Iris pigment epithelial cell (primary cell): ENCODE measurements at regions not wholly inside any gene's neighbourhood (a gene's known extent, or its start where the extent isn't known, plus 50 kb on each side); places are given as distances from the start of the nearest gene placed in this dataset.
A peak's percentile ranks its signal among the peaks of the same experiment; 100 is the strongest.
"Not testable (repeated sequence)": the region's sequence is repeated elsewhere in the genome, so short reads cannot be mapped to it uniquely, and the experiment has no call there.

ENCODE experiments used
- DNase-seq: peaks from one replicate; pipeline ENCODE4 v3.0.0-alpha.2; 2011; ENCODE audit warnings: low read depth

DNA sequence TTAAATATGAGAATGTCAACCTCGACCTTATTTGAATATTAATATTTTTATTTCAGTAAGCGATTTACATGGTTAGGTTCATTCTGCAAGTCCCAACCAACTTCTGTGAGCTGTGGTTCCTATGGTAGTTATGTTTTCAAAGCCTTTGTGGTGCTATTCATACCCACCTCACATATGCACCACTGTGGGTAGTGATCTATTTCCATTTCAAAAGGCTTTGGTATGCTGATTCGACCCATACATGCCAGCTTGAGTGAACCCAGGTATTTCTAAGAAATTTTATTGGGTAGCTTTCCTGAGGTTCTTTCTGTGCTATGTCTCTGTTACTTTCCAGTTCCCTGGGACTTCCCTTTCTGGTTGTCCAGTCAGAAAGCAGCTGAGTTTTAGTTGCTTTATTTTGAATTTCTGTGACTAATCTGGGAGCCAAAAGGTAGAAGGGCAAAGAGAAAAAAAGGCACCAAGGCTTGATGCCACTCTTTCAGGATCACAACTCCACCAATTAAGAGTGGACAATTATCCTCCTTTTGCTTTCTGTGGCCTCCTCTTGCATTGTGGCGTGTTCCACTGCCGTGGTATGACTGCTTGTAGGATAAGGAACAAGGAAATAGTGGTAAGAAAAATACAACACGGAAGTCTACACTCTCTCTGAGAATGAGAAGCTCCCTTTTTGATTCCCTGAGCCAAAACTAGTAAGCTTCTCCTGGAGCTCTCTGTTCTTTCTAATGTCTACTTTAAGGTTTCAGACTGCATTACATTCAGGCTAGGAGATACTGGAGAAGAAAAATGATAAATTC lies 729.1 kb downstream of the NOVA1 start:
- no peak for DNase-seq

DNA sequence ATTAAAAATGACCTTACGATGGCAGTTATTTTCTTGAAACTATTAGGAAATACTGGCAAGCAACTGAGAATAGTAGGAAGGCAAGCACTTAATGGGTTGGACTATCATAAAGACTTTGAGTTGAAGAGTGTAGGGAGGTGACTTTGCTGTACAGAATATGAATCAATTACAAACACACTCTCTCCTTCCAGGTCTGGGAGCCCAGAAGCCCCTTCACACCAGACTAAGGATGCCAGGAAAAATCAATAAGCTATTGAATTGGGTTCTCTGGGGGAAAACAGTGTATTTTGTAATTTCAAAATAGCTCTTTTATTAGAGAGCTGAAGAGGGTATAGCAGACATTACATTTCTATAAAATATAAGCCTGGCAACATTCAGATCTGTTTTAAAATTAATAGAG lies 736.4 kb downstream of the NOVA1 start:
- no peak for DNase-seq

DNA sequence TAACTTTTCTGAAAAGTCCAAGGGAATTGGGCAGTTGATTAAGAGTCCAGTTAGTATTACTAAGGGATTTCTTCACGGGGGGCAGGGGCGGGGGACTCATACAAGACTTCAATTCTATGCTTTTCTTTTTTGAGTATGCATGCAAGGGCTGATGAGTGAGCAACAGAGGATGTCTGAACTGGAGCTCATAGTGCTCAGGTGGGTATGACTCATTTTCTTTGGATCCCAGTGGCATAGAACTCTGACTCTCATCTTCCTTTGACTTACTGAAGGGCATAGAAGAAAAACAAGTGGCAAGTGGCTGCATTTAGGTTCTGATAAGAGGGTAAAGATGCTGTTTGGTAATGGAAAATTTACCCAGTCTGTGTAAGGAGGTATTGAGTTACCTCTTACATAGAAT lies 749.2 kb downstream of the NOVA1 start:
- peak; percentile 5 for DNase-seq

DNA sequence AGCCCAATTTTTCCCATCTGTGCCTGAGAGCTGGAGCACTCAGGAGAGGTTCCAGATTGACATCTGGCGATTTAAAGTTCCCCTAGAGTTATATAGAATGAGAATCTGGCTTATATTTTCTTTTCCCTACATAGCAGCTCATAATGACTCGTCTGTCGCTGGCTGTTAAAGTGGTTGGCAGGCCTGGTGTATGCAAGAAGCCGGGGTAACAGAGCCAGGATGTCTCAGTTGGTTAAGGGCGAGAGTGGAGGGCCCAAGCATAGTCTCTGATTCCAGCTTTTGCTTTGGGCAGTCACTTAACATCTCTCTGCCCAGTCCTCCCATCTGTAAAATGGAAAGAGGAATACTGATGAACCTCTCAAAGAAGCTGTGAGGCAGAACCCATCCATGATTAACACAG lies 751.6 kb downstream of the NOVA1 start:
- DNase-seq: no peak

DNA sequence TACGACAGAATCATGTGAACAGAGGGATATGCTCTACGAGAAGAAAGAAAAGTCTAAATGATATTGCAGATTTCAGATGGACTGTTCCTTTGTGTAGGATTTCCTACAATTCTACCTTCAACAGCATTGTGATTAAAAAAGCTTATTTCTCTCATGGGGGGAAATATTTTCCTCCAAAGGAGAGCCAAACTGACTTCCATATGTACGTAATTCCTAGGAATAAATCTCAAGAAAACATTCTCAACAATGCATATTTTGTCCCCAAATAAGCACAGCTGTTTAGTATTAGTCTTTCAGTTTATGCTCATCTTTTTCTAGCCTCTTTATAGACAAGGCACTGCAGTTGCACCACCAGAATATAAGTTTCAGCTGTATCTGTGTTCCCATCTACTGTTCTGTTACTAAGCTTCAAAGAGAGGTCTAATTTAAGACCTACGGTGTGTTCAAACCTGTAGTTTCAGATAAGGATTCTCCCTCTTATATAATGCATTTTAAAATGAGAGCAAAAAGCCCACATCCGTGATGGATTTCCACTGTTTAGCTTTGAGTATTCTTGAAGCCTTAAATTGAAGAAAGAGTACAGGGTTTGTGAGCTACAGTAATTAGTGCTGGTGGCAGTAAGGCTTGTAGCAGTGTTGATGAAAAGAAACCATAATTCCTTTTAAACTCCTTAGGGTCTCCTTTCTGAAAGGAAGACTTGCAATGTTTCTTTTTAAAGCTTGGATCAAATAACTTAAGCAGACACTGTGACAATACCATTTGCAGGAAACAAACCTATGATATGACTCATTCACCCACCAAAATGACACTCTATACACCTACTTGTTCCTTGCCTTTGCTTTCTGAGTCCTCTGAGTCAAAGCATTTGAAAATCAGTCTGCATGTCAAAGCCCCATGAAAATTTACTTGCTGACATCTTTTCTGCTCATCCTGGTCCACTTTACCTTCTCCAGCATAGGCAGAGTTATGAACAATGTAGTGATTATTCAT lies 754.1 kb downstream of the NOVA1 start:
- no peak for DNase-seq

DNA sequence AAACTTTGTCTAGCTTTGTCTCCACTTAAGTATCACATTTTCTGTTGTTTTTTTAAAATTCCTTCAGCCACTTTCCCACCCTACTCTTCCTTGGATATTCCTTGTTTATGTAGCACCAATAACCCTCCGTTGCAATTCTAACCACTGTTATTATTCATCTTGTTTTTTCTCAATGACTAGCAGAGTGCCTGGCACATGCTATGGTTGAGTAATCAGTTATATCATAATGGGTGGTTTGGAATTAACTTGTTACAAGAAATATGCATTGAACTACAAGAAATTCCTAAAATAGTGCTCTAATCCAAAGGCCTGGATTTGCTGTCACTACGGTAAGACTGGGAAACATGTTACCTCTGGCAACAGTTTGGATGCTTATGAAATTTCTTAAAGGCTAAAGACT lies 756.6 kb downstream of the NOVA1 start:
- DNase-seq: no peak

DNA sequence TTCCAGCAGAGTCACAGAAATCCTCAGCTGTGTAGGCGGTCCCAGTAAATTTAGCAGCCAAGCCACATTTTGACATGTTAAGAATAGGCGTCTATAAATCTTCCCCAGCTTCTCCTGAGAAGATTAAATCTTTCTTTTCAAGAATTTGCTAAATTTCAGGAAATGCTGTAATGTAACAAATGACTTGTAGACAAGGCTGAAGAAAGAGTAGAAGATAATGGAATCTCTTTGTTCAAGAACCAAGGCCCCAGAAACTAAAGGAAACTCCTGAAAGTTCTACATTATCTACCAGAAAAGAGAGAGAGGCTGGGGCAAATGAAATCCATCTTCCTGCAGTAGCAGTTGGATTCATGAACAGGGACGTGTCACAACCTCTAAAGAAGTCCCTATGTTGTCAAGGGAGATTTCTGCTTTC lies 760.3 kb downstream of the NOVA1 start:
- no peak for DNase-seq

DNA sequence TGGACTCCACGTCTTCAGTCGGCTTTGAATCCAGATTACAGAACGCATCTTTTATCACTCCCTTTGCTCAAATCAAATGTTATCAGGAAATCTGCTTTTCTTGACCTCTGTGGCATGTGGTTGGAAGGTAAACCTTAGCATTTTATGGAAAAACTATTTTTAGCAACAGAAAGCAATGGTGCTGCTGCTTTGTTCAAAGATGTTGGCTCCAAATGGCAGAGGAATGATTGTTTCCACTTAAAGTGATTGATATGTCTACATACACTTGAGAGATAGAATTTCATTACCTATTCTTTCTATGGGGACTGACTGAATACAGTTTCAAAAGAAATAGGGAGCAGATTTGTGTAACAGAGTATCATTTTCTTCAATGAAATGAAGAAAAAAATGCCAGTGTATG lies 761.2 kb downstream of the NOVA1 start:
- DNase-seq: no peak

DNA sequence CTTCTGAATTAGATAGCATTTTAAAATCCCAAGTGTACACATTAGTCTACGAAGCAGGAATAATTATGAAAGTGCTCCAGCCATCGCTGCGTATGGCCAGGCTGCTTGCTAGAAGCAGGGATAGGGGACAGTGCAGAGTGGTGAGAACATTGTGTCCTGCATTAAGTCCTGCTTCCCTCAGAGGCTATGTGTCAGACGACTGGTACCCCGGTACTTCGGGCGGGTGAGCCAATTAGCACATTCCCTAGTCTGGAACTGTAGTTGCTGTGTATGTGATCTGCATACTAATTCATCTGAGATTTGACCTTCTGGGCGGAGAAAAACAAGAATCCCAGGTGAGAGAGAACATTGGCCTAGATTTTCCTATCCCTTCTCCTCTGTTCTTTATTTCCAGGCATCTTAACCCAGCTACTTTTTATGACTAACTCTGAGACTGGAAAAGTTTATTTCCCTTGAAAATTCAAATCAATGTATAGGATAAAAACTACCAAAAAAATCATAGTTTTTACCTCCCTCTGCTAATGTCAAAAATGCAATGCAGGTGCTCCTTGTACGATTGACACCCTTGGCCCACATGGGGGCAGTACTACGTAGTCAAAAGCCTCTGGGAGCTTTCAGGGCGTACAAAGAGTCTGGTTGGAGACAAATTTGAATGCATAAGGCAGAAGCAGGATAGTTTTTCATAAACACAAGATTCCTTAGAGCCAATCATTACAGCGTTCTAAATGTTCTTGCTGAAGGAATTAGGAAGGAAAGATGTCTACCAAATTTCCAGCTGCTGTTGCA lies 764.3 kb downstream of the NOVA1 start:
- DNase-seq: peak; percentile 57

DNA sequence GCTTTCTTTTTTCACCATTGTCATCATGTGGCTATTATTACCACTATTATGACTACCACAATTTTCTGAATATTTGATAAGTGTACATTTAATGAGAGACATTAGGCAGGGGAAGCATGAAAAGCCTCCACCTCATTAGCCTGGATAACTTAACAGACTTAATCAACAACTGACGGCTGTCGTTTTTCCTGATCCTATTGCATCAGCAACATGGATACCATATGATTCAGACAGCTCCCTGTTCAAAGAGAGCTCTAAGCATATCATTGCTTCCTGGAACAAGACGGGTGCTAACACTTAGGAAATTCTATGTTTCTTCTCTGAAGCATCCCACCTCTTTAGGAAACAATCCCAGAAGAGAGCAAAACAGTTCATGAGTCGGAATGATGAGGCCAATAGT lies 765.2 kb downstream of the NOVA1 start:
- no peak for DNase-seq

DNA sequence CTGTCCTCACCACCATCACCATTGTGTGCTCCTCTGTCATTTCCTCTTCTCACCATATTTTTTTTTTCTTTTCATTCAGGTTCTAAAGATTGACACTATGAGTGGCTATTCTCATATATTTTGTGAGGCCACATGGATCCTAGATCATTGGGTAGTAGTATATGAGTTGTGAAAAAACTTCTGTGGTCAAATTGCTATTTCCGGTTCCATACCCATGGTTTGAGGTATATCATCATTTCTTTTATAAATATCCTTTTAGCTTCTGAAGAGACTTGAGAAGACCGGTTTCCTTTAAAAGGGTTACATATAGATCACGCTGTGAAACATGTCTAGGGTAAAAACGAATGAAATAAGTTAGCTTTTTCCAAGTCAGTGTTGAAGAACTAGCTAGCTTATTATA lies 769.3 kb downstream of the NOVA1 start:
- DNase-seq: no peak

DNA sequence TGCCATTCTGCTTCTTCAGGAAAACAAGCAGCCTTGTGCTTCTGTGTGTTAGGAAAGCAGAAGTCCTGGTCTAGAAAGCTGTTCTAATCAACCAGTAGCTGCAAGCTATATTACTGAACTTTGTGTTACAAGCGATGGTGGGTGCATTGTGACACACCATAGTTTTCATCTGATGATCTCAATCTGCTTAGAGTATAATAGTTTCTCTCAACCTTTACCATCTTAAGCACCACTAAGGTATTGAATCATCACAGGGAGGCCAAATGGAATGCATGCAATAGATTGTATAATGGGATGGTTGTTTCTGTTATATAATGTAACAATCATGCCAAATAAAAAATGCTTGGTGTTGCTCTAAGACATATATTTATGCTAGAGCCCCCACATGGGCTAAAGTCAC lies 771.7 kb downstream of the NOVA1 start:
- DNase-seq: no peak

DNA sequence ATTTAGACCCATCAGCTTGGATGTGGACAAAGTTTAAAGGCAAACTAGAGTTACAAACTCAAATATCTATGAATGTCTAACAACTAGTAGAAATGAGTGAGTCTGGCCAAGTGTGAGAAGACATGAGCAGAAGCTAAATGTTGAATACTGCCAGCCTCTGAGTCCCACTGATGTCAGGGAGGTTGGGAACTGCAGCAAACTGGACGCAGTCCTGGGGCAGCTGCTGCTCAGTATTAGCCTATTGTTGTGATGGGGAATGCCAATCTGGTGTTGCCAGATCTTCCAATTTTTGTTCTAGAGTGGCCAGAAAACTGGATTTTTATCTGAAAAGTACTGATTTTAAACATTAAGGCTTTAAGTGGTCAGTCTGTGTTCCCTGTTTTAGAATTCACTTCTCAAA lies 770.4 kb upstream of the STXBP6 start:
- no peak for DNase-seq

DNA sequence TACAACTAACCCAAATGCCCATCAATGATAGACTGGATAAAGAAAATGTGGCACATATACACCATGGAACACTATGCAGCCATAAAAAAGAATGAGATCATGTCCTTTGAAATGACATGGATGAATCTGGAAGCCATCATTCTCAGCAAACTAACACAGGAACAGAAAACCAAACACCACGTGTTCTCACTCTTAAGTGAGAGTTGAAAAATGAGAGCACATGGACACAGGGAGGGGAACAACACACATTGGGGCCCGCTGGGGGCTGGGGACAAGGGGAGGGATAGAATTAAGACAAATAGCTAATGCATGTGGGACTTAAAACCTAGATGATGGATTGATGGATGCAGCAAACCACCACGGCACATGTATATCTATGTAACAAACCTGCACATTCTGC lies 764.7 kb upstream of the STXBP6 start:
- DNase-seq: not testable (repeated sequence)

DNA sequence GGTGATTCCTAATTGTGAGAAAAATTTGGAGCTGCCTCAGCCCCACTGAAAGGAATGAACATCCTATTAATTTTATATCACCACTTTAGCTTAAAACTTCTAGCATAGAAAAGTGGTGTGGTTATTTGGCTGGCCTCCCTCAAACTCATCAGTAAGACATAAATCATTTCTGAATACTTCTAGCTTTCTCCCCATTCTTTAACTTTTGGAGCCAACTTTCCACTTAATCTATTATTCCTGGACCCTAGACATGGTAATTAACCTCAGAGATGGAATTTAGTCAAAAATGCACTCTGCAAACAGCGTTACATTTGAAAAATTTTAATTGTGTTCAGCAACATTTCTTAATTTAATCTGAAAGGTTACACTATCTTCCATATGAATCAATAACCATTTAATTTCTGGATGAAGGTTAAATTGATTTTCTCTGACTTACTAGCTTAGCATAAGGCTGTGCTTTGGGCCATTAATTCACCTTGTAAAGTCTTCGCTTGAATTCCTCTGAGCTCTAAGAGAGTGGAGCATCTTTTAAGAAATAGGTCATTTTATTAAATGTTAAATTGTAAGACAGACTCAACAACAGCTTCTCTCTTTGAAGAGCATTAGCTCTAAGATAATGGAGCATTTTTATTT lies 753.6 kb upstream of the STXBP6 start:
- DNase-seq: no peak

DNA sequence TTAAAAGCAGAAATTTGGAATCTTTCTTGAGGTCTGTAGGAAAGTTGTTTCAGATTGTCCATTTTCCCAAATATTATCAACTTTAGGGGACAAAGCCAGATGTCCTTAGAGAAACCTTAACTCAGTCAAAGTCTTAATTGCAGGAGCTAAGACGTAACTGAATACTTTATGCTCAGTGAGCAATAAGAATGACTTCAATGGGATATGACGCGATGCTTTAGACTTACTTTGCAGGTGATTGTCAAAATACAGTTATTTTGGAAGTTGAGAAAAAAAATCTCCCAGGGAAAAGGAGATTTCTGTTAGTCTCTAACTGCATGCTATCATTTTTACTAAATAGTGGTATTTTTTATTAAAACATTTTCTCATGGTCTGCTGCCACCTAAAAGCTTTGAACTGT lies 750.9 kb upstream of the STXBP6 start:
- DNase-seq: no peak

DNA sequence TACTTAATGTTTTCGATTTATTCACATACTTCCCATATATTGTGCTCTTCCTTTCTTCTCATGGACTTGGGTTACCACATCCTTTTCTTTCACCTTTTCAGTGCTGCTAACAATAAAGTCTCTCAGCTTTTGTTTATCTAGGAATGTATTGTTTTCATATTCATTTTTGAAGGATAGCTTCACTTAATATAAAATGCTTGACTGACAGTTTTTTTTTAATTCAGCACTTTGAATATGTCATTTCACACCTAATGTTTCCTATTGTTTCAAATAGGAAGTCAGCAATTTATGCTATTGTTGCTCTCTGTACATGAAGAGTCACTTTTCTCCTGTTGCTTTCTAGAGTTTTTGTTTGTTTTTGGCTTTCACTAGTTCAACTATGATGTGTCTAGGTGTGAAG lies 738.3 kb upstream of the STXBP6 start:
- DNase-seq: no peak

DNA sequence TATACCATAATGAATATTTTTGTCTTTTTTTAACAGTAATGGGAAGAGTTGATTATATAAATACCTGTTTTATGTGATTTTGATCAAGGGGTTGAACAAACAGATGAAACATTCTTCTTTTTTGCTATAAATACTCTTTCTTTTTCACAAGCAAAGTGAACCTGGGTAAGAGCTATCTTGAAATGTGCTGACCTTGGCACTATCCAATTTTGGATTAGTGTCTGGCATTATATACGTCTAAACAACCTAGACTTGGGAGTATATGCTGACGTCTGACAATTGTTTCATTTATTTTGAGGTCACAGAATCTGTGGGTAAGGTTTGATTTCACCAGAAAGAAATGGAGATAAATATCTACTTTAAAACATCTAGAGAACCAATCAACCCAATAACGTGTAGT lies 716.0 kb upstream of the STXBP6 start:
- no peak for DNase-seq

DNA sequence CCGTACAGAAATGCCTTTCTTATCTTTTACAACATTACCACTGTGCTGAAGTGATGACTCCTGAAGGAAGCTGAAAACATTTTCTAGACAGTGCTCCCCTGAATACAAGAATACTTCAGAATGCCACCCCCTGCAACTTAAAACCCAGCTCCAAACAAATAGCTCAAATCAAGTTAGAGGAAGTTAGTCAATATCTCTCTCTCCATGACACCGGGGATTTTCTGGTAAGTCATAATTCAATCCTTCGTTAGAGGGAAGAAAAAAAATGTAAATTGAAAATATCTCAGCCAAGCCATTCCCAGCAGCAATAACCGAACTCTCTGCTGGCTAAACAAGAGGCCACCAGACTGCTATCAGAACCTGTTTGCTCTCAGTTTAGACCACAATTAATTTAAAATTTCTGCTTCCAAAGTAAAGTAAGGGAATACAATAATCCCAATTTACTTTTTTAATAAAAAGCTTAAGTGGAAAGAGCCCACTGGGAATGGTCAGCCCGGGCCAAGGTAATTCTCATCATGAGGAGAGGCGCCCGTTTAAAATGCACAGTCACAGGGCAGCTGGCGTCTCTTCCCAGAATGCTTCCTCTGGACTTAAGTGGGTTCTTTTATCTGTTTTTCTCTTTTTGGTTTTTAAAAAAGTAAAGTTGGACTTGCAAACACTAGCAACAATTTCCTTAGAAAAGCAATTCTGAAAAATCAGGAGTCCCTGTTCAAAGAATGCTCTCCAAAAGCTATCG lies 710.1 kb upstream of the STXBP6 start:
- DNase-seq: no peak

DNA sequence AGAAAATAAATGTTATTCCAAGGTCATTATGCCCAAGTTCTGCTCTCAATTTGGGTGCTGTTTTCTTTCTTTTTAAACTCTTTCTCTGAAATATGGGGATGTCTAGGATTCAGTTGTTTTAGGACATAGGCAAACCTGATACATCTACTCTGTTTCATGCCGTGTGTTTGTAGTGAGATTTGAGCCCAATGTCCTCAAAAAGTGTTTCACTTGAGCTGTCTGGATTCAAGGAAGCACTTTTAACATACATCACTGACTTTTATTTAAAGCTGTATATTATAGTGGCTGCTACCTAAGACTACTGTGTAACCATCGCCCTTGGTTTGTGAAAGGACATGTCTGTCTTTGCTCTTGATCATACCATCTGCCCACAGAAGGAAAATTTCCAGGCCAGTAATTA lies 709.3 kb upstream of the STXBP6 start:
- no peak for DNase-seq

DNA sequence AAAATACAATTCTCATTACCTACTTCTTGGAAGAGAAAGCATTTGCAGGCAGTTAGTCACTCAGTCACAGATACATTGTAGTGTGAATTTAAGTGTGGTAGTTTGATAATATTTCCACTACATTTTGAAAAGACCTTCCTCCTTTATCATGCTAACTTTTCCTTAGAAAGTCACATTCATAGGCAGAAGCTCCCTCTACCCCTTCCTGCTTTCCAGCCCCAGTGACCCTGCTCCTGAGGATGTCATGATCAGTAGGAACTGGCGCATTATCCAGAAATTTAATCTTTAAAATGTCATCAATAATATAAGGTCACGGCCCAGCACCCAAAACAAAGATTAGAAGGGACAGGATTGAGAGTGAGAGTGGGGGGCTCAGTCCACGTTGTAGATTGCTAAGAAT lies 707.4 kb upstream of the STXBP6 start:
- DNase-seq: no peak
